Fibroblast of the aortic adventitia (primary cell): ENCODE measurements at regions not wholly inside any gene's neighbourhood (a gene's known extent, or its start where the extent isn't known, plus 50 kb on each side); places are given as distances from the start of the nearest gene placed in this dataset.

ENCODE experiments used
- DNase-seq: peaks from one replicate; pipeline ENCODE4 v3.0.0-alpha.2; 2010; ENCODE audit warnings: low read depth
- H3K4me3 ChIP-seq: 2 replicates; pipeline ENCODE4 v1.5.1; 2011; ENCODE audit warnings: low read depth, mild to moderate bottlenecking, control low read depth, low read length, moderate library complexity
- CTCF ChIP-seq: IDR thresholded peaks from 2 replicates; pipeline ENCODE4 v1.5.1; 2011; ENCODE audit warnings: mild to moderate bottlenecking, low read length, control low read depth, inconsistent platforms; ENCODE audit not compliant: insufficient read depth

- TF ChIP-seq CTCF: no peak
- H3K4me3 ChIP-seq: no peak overlapping the region
- DNase-seq: no peak
These were observed 75.1 kb upstream of the IER5L start for GRCh38 chr9:129252937-129253802.

- no peak for TF ChIP-seq CTCF
- no peak overlapping the region for H3K4me3 ChIP-seq
- DNase-seq: peak; percentile 35
These were observed 72.7 kb upstream of the IER5L start for GRCh38 chr9:129250786-129251185.

GRCh38 chr9:129247285-129248153, 69.5 kb upstream of the IER5L start:
- no peak for DNase-seq
- no peak overlapping the region for H3K4me3 ChIP-seq
- TF ChIP-seq CTCF: no peak

- DNase-seq: no peak
- no peak overlapping the region for H3K4me3 ChIP-seq
These were observed 67.2 kb upstream of the IER5L start for GRCh38 chr9:129245276-129245675.

GRCh38 chr9:129242971-129243561, 65.0 kb upstream of the IER5L start:
- peak; percentile 74 for DNase-seq
- H3K4me3 ChIP-seq: no peak overlapping the region
- no peak for TF ChIP-seq CTCF

More at GRCh38 chr9:129245276-129245675, 67.2 kb upstream of the IER5L start:
- no peak for TF ChIP-seq CTCF

GRCh38 chr9:129242191-129242941, 64.3 kb upstream of the IER5L start:
- DNase-seq: no peak
- no peak overlapping the region for H3K4me3 ChIP-seq
- no peak for TF ChIP-seq CTCF
